ENCODE measurements at regions not wholly inside any gene's neighbourhood (a gene's known extent, or its start where the extent isn't known, plus 50 kb on each side); places are given as distances from the start of the nearest gene placed in this dataset.

GRCh38 chr6:156583083-156583482 is 194.1 kb upstream of the ARID1B start:
- TF ChIP-seq CTCF (conservative IDR thresholded peaks at IDR 0.05; ENCODE audit: low read length) (no peak), EZH2phosphoT487 (IDR thresholded peaks at IDR 0.05; ENCODE audit: borderline replicate concordance, low read depth, low read length) (no peak)

Data from OCI-LY7 (cell line).